Cardiac fibroblast (primary cell): ENCODE measurements at regions not wholly inside any gene's neighbourhood (a gene's known extent, or its start where the extent isn't known, plus 50 kb on each side); places are given as distances from the start of the nearest gene placed in this dataset.
A peak's percentile ranks its signal among the peaks of the same experiment; 100 is the strongest.

Experiments used
- DNase-seq, 2 donors: peaks; one replicate each; pipeline versions ENCODE4 v3.0.0 to v3.0.0-alpha.2; 2010; ENCODE audit warnings: low read depth in 2 of 2
- H3K4me3 ChIP-seq, 2 donors: replicated peaks in 1 of 2; 1 replicate in 1 of 2; 2 replicates in 1 of 2; pipeline ENCODE4 v1.5.1; 2011; ENCODE audit warnings: low read depth in 2 of 2, low read length in 2 of 2, mild to moderate bottlenecking in 2 of 2, moderate library complexity in 1 of 2
- CTCF ChIP-seq: IDR thresholded peaks from one replicate; pipeline ENCODE4 v1.5.1; 2011; ENCODE audit warnings: low read depth, mild to moderate bottlenecking, low read length, inconsistent platforms

GRCh38 chr2:225108805-225109204 is 66.5 kb upstream of the DOCK10 start:
- no peak for TF ChIP-seq CTCF
- no peak for DNase-seq
- no peak overlapping the region for H3K4me3 ChIP-seq

- H3K4me3 ChIP-seq: no peak overlapping the region
- peak in 1 of 2 donors; percentile 68 for DNase-seq
- TF ChIP-seq CTCF: no peak
Measured at GRCh38 chr2:225104971-225105370, 62.7 kb upstream of the DOCK10 start.

- H3K4me3 ChIP-seq: no peak overlapping the region
- no peak for TF ChIP-seq CTCF
- no peak for DNase-seq
Measured at GRCh38 chr2:225104321-225104720, 62.1 kb upstream of the DOCK10 start.

- TF ChIP-seq CTCF: no peak
- no peak overlapping the region for H3K4me3 ChIP-seq
- peak; percentile 41 to 88 for DNase-seq
Measured at GRCh38 chr2:225103737-225104141, 61.5 kb upstream of the DOCK10 start.

- peak overlapping the region in 1 of 2 donors; percentile 11 for H3K4me3 ChIP-seq
- DNase-seq: peak; percentile 76 to 97
- no peak for TF ChIP-seq CTCF
Measured at GRCh38 chr2:225100856-225101294, 58.6 kb upstream of the DOCK10 start.

- H3K4me3 ChIP-seq: peak overlapping the region in 1 of 2 donors; percentile 11
- DNase-seq: peak; percentile 58 to 89
- no peak for TF ChIP-seq CTCF
Measured at GRCh38 chr2:225100269-225100668, 58.0 kb upstream of the DOCK10 start.

GRCh38 chr2:225097035-225097434 is 54.8 kb upstream of the DOCK10 start:
- H3K4me3 ChIP-seq: no peak overlapping the region
- DNase-seq: no peak
- TF ChIP-seq CTCF: no peak
